ENCODE measurements at regions not wholly inside any gene's neighbourhood (a gene's known extent, or its start where the extent isn't known, plus 50 kb on each side); places are given as distances from the start of the nearest gene placed in this dataset.
A peak's percentile ranks its signal among the peaks of the same experiment; 100 is the strongest.

GRCh38 chr17:77601054-77601979 lies 357.2 kb upstream of the TNRC6C start:
- peak overlapping the region; percentile 65 for H3K27ac ChIP-seq (ENCODE audit: low read depth, low read length)
- DNase-seq (ENCODE audit: insufficient read length, low spot score, missing footprints) = peak; percentile 84
- no peaks in the 10 kb centered on the region for H3K79me2 ChIP-seq (ENCODE audit: insufficient read depth, low read length)
- H3K9me3 ChIP-seq (ENCODE audit: low read depth, low read length) = no peaks in the 10 kb centered on the region
- peak overlapping the region; percentile 46 for H2AFZ ChIP-seq (ENCODE audit: low read length)
- H3K4me2 ChIP-seq (ENCODE audit: insufficient read depth, low read length) = peak overlapping the region; percentile 68
- no peaks in the 10 kb centered on the region for H3K27me3 ChIP-seq (ENCODE audit: insufficient read depth, low read length)
- H3K4me1 ChIP-seq (ENCODE audit: insufficient read depth, low read length) = peaks cover 22% of the 10 kb centered on the region
- no peaks in the 10 kb centered on the region for H4K20me1 ChIP-seq (ENCODE audit: insufficient read depth, low read length)
- no peak for TF ChIP-seq CTCF (IDR thresholded peaks at IDR 0.05; ENCODE audit: extremely low read depth, low read depth, low read length)
- H3K4me3 ChIP-seq (ENCODE audit: insufficient read depth, low read length) = no peak overlapping the region
- H3K36me3 ChIP-seq (ENCODE audit: insufficient read depth, low read length) = no peaks in the 10 kb centered on the region

DNA sequence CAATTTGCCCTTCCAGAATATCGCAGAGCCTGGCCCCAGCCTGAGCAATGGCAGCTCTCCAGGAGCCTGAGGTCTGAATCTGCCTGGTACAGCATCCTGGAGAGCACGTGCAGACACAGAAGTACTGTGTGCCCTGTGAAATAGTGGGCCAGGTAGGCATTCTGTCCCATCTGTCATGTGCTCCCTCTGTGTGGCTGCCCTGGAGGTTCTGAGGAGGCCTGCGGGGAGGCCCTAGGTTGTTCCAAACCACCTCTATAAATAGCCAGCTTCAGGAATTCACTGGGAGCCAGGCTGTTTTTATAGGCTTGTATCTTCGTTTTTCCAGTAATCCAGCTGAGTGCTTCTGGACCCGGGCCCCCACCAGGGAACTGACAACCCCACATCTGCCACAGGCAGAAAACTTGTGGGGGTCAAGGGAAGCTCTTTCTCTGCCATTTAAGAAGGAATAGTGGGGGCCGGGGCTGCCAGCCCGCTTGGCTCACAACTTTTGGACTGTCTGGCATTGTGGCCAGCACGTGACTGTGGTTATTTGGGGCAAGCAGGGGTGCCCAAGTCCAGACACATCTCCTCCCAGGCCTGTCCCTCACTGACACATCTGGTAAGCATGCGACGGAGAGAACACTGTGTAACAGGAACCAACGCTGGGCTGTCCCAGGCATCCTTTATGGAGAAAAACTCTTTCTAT lies 356.3 kb upstream of the TNRC6C start:
- peak overlapping the region; percentile 68 for H3K4me2 ChIP-seq (ENCODE audit: insufficient read depth, low read length)
- TF ChIP-seq CTCF (IDR thresholded peaks at IDR 0.05; ENCODE audit: extremely low read depth, low read depth, low read length) = no peak
- H3K27me3 ChIP-seq (ENCODE audit: insufficient read depth, low read length) = no peaks in the 10 kb centered on the region
- peak; percentile 96 for DNase-seq (ENCODE audit: insufficient read length, low spot score, missing footprints)
- no peaks in the 10 kb centered on the region for H3K36me3 ChIP-seq (ENCODE audit: insufficient read depth, low read length)
- peaks cover 22% of the 10 kb centered on the region for H3K4me1 ChIP-seq (ENCODE audit: insufficient read depth, low read length)
- peak overlapping the region; percentile 65 for H3K27ac ChIP-seq (ENCODE audit: low read depth, low read length)
- H2AFZ ChIP-seq (ENCODE audit: low read length) = peak overlapping the region; percentile 46
- H3K4me3 ChIP-seq (ENCODE audit: insufficient read depth, low read length) = peak overlapping the region; percentile 42
- no peaks in the 10 kb centered on the region for H4K20me1 ChIP-seq (ENCODE audit: insufficient read depth, low read length)
- H3K9me3 ChIP-seq (ENCODE audit: low read depth, low read length) = no peaks in the 10 kb centered on the region
- no peaks in the 10 kb centered on the region for H3K79me2 ChIP-seq (ENCODE audit: insufficient read depth, low read length)

DNA sequence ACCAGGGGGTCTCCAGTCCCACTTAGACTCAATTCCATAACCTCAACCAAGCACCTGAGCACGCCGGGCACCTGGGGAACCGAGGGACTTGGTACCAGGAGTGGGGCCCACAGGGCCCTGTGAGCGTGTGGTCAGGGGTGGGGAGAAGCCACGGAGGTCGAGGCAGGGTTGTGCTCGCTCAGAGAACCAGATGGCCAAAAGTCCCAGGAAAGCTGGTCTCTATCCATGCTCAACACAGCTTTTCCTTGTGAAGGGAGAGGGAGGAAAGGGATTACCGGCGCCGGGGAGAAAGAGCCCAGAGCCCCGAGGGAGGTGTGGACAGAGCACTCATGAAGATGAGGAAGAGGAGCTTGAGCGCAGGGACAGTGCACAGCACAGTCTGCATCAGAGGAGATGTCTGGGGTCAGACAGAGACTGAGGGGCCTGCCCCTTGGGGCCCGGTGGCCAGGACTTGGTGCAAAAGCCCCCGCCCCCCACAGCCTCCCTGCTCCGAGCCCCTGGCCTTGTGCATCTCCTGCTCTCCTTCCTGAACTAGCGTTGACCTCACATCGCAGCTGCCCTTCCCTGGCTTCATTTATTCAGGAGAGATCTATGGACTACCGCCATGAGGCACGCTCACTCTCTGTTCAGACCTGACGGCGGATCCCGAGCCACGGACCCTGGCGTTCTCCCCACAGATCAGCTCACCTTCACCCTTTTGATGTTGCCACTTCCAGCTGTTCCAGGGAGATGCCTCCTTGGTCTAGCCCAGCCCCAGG lies 355.4 kb upstream of the TNRC6C start:
- Histone ChIP-seq H3K27ac (ENCODE audit: low read depth, low read length) (peak overlapping the region; percentile 65), H3K36me3 (ENCODE audit: insufficient read depth, low read length) (no peaks in the 10 kb centered on the region), H3K4me2 (ENCODE audit: insufficient read depth, low read length) (peak overlapping the region; percentile 68), H3K9me3 (ENCODE audit: low read depth, low read length) (no peaks in the 10 kb centered on the region), H3K4me1 (ENCODE audit: insufficient read depth, low read length) (peaks cover 22% of the 10 kb centered on the region), H2AFZ (ENCODE audit: low read length) (peak overlapping the region; percentile 46), H3K4me3 (ENCODE audit: insufficient read depth, low read length) (peak overlapping the region; percentile 42), H4K20me1 (ENCODE audit: insufficient read depth, low read length) (no peaks in the 10 kb centered on the region), H3K79me2 (ENCODE audit: insufficient read depth, low read length) (no peaks in the 10 kb centered on the region), H3K27me3 (ENCODE audit: insufficient read depth, low read length) (no peaks in the 10 kb centered on the region)
- no peak for TF ChIP-seq CTCF (IDR thresholded peaks at IDR 0.05; ENCODE audit: extremely low read depth, low read depth, low read length)
- DNase-seq (ENCODE audit: insufficient read length, low spot score, missing footprints) = no peak
